Activated CD4-positive, alpha-beta T cell treated with anti-CD3 and anti-CD28 coated beads, Interleukin-2, Interleukin-6, amounts not matched to agents 100 ng/mL and 50 ng/mL, durations not matched to agents 16 hours and 8 hours (primary cell): ENCODE measurements at regions not wholly inside any gene's neighbourhood (a gene's known extent, or its start where the extent isn't known, plus 50 kb on each side); places are given as distances from the start of the nearest gene placed in this dataset.
"Not testable (repeated sequence)": the region's sequence is repeated elsewhere in the genome, so short reads cannot be mapped to it uniquely, and the experiment has no call there.

Experiments
- DNase-seq: peaks from one replicate; pipeline ENCODE4 v3.0.0-alpha.2; 2020

GRCh38 chr17:13442361-13442760 lies 159.4 kb downstream of the HS3ST3A1 start:
- DNase-seq: no peak

- no peak for DNase-seq
Measured at GRCh38 chr17:13441873-13442272, 159.9 kb downstream of the HS3ST3A1 start.

- no peak for DNase-seq
Measured at GRCh38 chr17:13437966-13438779, 163.6 kb downstream of the HS3ST3A1 start.

GRCh38 chr17:13435230-13435629 lies 166.5 kb downstream of the HS3ST3A1 start:
- DNase-seq: no peak

- no peak for DNase-seq
Measured at GRCh38 chr17:13429201-13429600, 172.5 kb downstream of the HS3ST3A1 start.

GRCh38 chr17:13428611-13429042 lies 173.1 kb downstream of the HS3ST3A1 start:
- no peak for DNase-seq

- no peak for DNase-seq
Measured at GRCh38 chr17:13426991-13427390, 174.7 kb downstream of the HS3ST3A1 start.

- no peak for DNase-seq
Measured at GRCh38 chr17:13425390-13425789, 176.3 kb downstream of the HS3ST3A1 start.

- DNase-seq: no peak
Measured at GRCh38 chr17:13421581-13422130, 180.1 kb downstream of the HS3ST3A1 start.

- no peak for DNase-seq
Measured at GRCh38 chr17:13420878-13421277, 180.9 kb downstream of the HS3ST3A1 start.

GRCh38 chr17:13420418-13420826 lies 181.3 kb downstream of the HS3ST3A1 start:
- DNase-seq: no peak

- DNase-seq: no peak
Measured at GRCh38 chr17:13419676-13420075, 182.1 kb downstream of the HS3ST3A1 start.

GRCh38 chr17:13418891-13419290 lies 182.8 kb downstream of the HS3ST3A1 start:
- no peak for DNase-seq

- no peak for DNase-seq
Measured at GRCh38 chr17:13417381-13417950, 184.3 kb downstream of the HS3ST3A1 start.

GRCh38 chr17:13416748-13417363 lies 184.9 kb downstream of the HS3ST3A1 start:
- no peak for DNase-seq

- DNase-seq: no peak
Measured at GRCh38 chr17:13415871-13416416, 185.8 kb downstream of the HS3ST3A1 start.

- not testable (repeated sequence) for DNase-seq
Measured at GRCh38 chr17:13415200-13415599, 186.5 kb downstream of the HS3ST3A1 start.

- no peak for DNase-seq
Measured at GRCh38 chr17:13413001-13413400, 188.7 kb downstream of the HS3ST3A1 start.

- DNase-seq: no peak
Measured at GRCh38 chr17:13410874-13411273, 190.9 kb downstream of the HS3ST3A1 start.

- DNase-seq: no peak
Measured at GRCh38 chr17:13410214-13410613, 191.5 kb downstream of the HS3ST3A1 start.

- DNase-seq: no peak
Measured at GRCh38 chr17:13409455-13409854, 192.3 kb downstream of the HS3ST3A1 start.

- no peak for DNase-seq
Measured at GRCh38 chr17:13407381-13407780, 194.3 kb downstream of the HS3ST3A1 start.

GRCh38 chr17:13405807-13406206 lies 195.9 kb downstream of the HS3ST3A1 start:
- no peak for DNase-seq
